NCI-H1092 treated with DMSO at 0.1 percent for 48 hours (cell line): ENCODE measurements at regions not wholly inside any gene's neighbourhood (a gene's known extent, or its start where the extent isn't known, plus 50 kb on each side); places are given as distances from the start of the nearest gene placed in this dataset.

Experiments
- DNase-seq: peaks from one replicate; lab custom pipeline; 2025; lab: John Stamatoyannopoulos, UW

GRCh38 chr7:18153183-18153748 is 125.6 kb upstream of the PRPS1L1 start:
- no peak for DNase-seq

GRCh38 chr7:18154726-18155125 is 127.1 kb upstream of the PRPS1L1 start:
- no peak for DNase-seq

- DNase-seq = no peak
These were observed 129.6 kb upstream of the PRPS1L1 start for GRCh38 chr7:18157233-18157632.

- no peak for DNase-seq
These were observed 135.0 kb upstream of the PRPS1L1 start for GRCh38 chr7:18162657-18163056.

GRCh38 chr7:18163091-18163490 is 135.4 kb upstream of the PRPS1L1 start:
- DNase-seq = no peak

- no peak for DNase-seq
These were observed 137.5 kb upstream of the PRPS1L1 start for GRCh38 chr7:18165166-18165565.

GRCh38 chr7:18166002-18166401 is 138.4 kb upstream of the PRPS1L1 start:
- DNase-seq = no peak

GRCh38 chr7:18167815-18168214 is 140.2 kb upstream of the PRPS1L1 start:
- DNase-seq = no peak

- no peak for DNase-seq
These were observed 147.3 kb upstream of the PRPS1L1 start for GRCh38 chr7:18174996-18175395.

- no peak for DNase-seq
These were observed 148.3 kb upstream of the PRPS1L1 start for GRCh38 chr7:18175801-18176450.

- DNase-seq = no peak
These were observed 149.6 kb upstream of the PRPS1L1 start for GRCh38 chr7:18177129-18177814.

GRCh38 chr7:18177815-18178660 is 150.4 kb upstream of the PRPS1L1 start:
- no peak for DNase-seq

- no peak for DNase-seq
These were observed 151.4 kb upstream of the PRPS1L1 start for GRCh38 chr7:18179093-18179492.

GRCh38 chr7:18180685-18181084 is 153.0 kb upstream of the PRPS1L1 start:
- DNase-seq = no peak

GRCh38 chr7:18189500-18190126 is 162.0 kb upstream of the PRPS1L1 start:
- no peak for DNase-seq

GRCh38 chr7:18191341-18191740 is 163.7 kb upstream of the PRPS1L1 start:
- no peak for DNase-seq

- DNase-seq = no peak
These were observed 164.4 kb upstream of the PRPS1L1 start for GRCh38 chr7:18191862-18192625.

- DNase-seq = no peak
These were observed 167.0 kb upstream of the PRPS1L1 start for GRCh38 chr7:18194616-18195015.

GRCh38 chr7:18196638-18197037 is 169.0 kb upstream of the PRPS1L1 start:
- no peak for DNase-seq

- DNase-seq = no peak
These were observed 171.2 kb upstream of the PRPS1L1 start for GRCh38 chr7:18198868-18199267.

GRCh38 chr7:18200266-18200665 is 172.6 kb upstream of the PRPS1L1 start:
- DNase-seq = no peak
